Neutrophil (primary cell): ENCODE measurements at regions not wholly inside any gene's neighbourhood (a gene's known extent, or its start where the extent isn't known, plus 50 kb on each side); places are given as distances from the start of the nearest gene placed in this dataset.

Experiments used
- H3K27ac ChIP-seq: fragments of 200-600 bp; sonication (generic); 2 replicates; pipeline ENCODE4 v1.5.1; 2016; ENCODE audit warnings: mild to moderate bottlenecking, moderate library complexity
- H3K27me3 ChIP-seq: fragments of 200-600 bp; sonication (generic); 2 replicates; pipeline ENCODE4 v1.6.0; 2016; ENCODE audit warnings: mild to moderate bottlenecking
- H3K36me3 ChIP-seq: fragments of 200-600 bp; sonication (generic); 2 replicates; pipeline ENCODE4 v1.5.1; 2017
- H3K4me1 ChIP-seq, 2 experiments: fragments of 200-600 bp in 1 of 2; sonication (generic) in 1 of 2; 1 replicate in 1 of 2; 2 replicates in 1 of 2; pipeline versions ENCODE4 v1.5.1 to v1.6.1; 2013 to 2016; ENCODE audit warnings: low read depth in 1 of 2, low read length in 1 of 2, mild to moderate bottlenecking in 1 of 2, moderate library complexity in 1 of 2; ENCODE audit not compliant: control insufficient read depth in 1 of 2, insufficient read depth in 1 of 2
- H3K4me3 ChIP-seq, 2 experiments: fragments of 200-600 bp in 1 of 2; sonication (generic) in 1 of 2; 1 replicate in 1 of 2; 2 replicates in 1 of 2; pipeline ENCODE4 v1.5.1; 2013 to 2016; ENCODE audit warnings: low read depth in 1 of 2, low read length in 1 of 2, mild to moderate bottlenecking in 1 of 2, moderate library complexity in 1 of 2
- H3K9me3 ChIP-seq: fragments of 200-600 bp; sonication (generic); 2 replicates; pipeline ENCODE4 v1.5.1; 2016
- TF ChIP-seq, protein P1 (sequence below): fragments of 200-600 bp; sonication (generic); IDR thresholded peaks from 2 replicates; pipeline ENCODE4 v1.5.1; 2016; ENCODE audit warnings: antibody characterized with exemption

DNA sequence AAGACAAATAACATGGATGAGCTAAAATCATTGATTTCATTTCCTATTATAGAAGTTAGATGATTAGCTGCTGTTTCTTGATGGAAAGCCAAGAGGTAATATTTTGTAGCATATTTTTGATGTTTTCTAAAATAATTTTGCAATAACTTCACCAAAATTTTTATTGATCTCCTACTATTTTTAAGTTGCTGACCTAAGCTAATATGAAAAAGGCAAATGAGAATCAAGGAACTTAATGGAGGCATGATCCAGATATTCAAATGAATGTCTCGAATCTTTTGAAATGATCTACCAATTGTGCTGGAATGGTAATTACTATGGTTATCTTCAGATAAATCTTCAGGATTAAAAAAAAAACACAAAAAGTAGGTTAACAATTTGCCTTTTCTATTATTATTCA lies 1591.4 kb upstream of the PCDH7 start:
- no peaks in the 10 kb centered on the region for H3K9me3 ChIP-seq
- no peak overlapping the region for H3K27ac ChIP-seq
- H3K36me3 ChIP-seq = no peaks in the 10 kb centered on the region
- H3K4me3 ChIP-seq = no peak overlapping the region
- no peaks in the 10 kb centered on the region for H3K4me1 ChIP-seq
- TF ChIP-seq, protein P1, sequence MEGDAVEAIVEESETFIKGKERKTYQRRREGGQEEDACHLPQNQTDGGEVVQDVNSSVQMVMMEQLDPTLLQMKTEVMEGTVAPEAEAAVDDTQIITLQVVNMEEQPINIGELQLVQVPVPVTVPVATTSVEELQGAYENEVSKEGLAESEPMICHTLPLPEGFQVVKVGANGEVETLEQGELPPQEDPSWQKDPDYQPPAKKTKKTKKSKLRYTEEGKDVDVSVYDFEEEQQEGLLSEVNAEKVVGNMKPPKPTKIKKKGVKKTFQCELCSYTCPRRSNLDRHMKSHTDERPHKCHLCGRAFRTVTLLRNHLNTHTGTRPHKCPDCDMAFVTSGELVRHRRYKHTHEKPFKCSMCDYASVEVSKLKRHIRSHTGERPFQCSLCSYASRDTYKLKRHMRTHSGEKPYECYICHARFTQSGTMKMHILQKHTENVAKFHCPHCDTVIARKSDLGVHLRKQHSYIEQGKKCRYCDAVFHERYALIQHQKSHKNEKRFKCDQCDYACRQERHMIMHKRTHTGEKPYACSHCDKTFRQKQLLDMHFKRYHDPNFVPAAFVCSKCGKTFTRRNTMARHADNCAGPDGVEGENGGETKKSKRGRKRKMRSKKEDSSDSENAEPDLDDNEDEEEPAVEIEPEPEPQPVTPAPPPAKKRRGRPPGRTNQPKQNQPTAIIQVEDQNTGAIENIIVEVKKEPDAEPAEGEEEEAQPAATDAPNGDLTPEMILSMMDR = no peak
- no peaks in the 10 kb centered on the region for H3K27me3 ChIP-seq

DNA sequence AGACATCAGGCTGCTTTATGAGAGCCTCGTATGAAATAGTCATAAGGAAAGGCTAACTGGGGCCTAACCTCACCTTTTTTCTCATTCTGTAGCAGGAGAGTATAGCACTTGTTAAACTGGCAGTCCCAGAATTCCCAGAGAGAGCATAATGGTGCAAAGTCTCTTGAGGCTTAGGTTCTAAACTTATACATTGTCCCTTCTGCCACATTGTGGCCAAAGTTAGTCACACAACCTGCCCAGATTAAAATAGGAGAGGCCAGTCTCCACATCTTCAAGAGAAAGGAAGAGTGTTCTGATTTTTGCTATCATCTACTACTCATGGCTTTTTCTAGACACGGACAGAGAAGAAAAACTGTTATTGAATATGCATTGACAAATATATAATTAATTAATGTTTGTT lies 1588.9 kb upstream of the PCDH7 start:
- Histone ChIP-seq H3K36me3 (no peaks in the 10 kb centered on the region), H3K27me3 (no peaks in the 10 kb centered on the region), H3K4me3 (no peak overlapping the region), H3K4me1 (no peaks in the 10 kb centered on the region), H3K27ac (no peak overlapping the region), H3K9me3 (no peaks in the 10 kb centered on the region)
- TF ChIP-seq, protein P1 = no peak

DNA sequence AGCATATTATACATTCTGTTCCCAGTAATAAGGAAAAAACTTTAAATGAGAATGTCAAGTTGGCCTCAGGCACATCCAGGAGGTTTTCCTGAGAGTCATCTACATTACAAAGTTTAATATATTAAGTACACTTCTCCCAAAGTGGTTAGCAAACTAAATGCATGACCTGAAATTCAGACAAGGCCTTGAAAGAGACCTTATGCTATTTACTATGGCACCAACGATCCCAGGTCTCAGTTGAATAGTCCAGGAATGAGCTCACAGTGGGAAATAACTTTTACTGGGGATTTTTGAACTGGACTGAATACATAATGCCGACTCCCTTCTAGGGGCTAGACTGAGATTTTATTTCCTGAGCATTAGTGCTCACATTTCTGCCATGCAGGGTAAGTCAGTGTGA lies 1577.5 kb upstream of the PCDH7 start:
- Histone ChIP-seq H3K4me3 (no peak overlapping the region), H3K4me1 (no peaks in the 10 kb centered on the region), H3K36me3 (no peaks in the 10 kb centered on the region), H3K9me3 (no peaks in the 10 kb centered on the region), H3K27me3 (no peaks in the 10 kb centered on the region), H3K27ac (no peak overlapping the region)
- TF ChIP-seq, protein P1 = no peak

DNA sequence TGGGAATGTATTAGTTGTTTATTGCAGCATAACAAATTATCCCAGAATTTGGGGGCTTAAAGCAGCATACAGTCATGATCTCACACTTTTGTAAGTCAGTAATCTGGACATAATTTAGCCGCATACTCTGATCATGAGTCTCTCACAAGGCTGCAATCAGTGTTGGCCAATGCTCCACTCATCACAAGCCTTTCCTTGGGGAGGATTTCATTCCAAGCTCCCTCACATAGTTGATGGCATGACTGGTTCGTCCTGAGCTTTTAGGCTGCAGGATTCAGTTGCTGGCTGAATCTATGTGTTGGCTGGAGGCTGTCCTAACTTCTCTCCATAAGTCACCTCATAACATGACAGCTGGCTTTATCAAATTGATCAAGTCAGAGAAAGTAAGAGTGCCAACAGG lies 1568.6 kb upstream of the PCDH7 start:
- H3K4me1 ChIP-seq = no peaks in the 10 kb centered on the region
- no peaks in the 10 kb centered on the region for H3K36me3 ChIP-seq
- H3K4me3 ChIP-seq = no peak overlapping the region
- no peak overlapping the region for H3K27ac ChIP-seq
- TF ChIP-seq, protein P1 = no peak
- no peaks in the 10 kb centered on the region for H3K27me3 ChIP-seq
- H3K9me3 ChIP-seq = no peaks in the 10 kb centered on the region

DNA sequence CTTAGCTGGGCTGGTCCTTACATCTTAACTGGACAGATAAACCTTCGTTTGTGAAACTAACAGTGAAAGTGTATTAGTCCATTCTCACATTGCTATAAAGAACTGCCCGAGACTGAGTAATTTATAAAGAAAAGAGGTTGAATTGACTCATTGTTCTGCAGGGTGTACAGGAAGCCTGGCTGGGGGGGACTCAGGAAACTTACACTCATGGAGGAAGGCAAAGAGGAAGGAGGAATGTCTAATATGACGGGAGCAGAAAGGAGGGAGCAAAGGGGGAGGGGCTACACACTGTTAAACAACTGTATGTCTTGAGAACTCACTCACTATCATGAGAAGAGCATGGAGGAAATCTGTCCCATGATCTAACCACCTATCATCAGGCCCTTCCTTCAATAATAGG lies 1566.5 kb upstream of the PCDH7 start:
- Histone ChIP-seq H3K9me3 (no peaks in the 10 kb centered on the region), H3K4me1 (no peaks in the 10 kb centered on the region), H3K27me3 (no peaks in the 10 kb centered on the region), H3K4me3 (no peak overlapping the region), H3K27ac (no peak overlapping the region), H3K36me3 (no peaks in the 10 kb centered on the region)
- TF ChIP-seq, protein P1 = no peak

DNA sequence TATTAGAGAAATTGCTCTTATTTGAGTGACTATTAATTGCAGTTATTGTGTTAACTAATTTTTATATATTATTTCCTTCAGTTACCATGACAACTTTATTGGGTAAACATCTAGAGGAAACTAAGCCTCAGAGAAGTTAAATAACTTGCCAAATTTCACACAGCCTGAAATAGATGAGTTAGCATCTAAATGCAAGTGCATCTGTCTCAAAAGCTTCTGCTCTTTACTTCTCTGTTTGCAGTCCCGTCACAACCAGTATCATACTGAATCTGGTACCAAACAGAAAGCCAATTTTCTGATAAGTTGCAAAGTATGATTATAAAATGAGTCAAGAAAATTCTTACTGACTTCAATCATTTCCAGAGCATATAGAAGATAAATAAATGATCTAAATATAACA lies 1544.9 kb upstream of the PCDH7 start:
- TF ChIP-seq, protein P1 = no peak
- Histone ChIP-seq H3K4me3 (no peak overlapping the region), H3K27ac (no peak overlapping the region), H3K9me3 (no peaks in the 10 kb centered on the region), H3K4me1 (no peaks in the 10 kb centered on the region), H3K27me3 (no peaks in the 10 kb centered on the region), H3K36me3 (no peaks in the 10 kb centered on the region)
